Stimulated activated CD4-positive, alpha-beta T cell treated with anti-CD3 and anti-CD28 coated beads, Interleukin-1b, Interleukin-23, amount 100 ng/mL, for 4 hours (primary cell): ENCODE measurements at regions not wholly inside any gene's neighbourhood (a gene's known extent, or its start where the extent isn't known, plus 50 kb on each side); places are given as distances from the start of the nearest gene placed in this dataset.

ENCODE experiments used
- DNase-seq, 2 donors: peaks; one replicate each; pipeline ENCODE4 v3.0.0-alpha.2; 2020; ENCODE audit warnings: low read depth in 2 of 2

GRCh38 chr22:42217752-42218280 lies 52.6 kb downstream of the TCF20 start:
- no peak for DNase-seq

GRCh38 chr22:42217019-42217751 lies 53.3 kb downstream of the TCF20 start:
- no peak for DNase-seq

GRCh38 chr22:42214633-42215415 lies 55.6 kb downstream of the TCF20 start:
- DNase-seq = no peak

GRCh38 chr22:42208362-42208761 lies 62.1 kb downstream of the TCF20 start:
- no peak for DNase-seq

GRCh38 chr22:42207918-42208317 lies 62.5 kb downstream of the TCF20 start:
- no peak for DNase-seq

- no peak for DNase-seq
Observed at GRCh38 chr22:42203609-42204008, 66.8 kb downstream of the TCF20 start.

- DNase-seq = peak; percentile 36 to 37
Observed at GRCh38 chr22:42202669-42203068, 67.8 kb downstream of the TCF20 start.

GRCh38 chr22:42202048-42202447 lies 68.4 kb downstream of the TCF20 start:
- DNase-seq = no peak

- no peak for DNase-seq
Observed at GRCh38 chr22:42199025-42199424, 68.4 kb upstream of the CYP2D6 start.

GRCh38 chr22:42198226-42198625 lies 67.6 kb upstream of the CYP2D6 start:
- DNase-seq = no peak

- no peak for DNase-seq
Observed at GRCh38 chr22:42196454-42196853, 65.8 kb upstream of the CYP2D6 start.

GRCh38 chr22:42194953-42195352 lies 64.3 kb upstream of the CYP2D6 start:
- DNase-seq = no peak

- no peak for DNase-seq
Observed at GRCh38 chr22:42194104-42194851, 63.7 kb upstream of the CYP2D6 start.

- DNase-seq = no peak
Observed at GRCh38 chr22:42192547-42192946, 61.9 kb upstream of the CYP2D6 start.

- no peak for DNase-seq
Observed at GRCh38 chr22:42190274-42190673, 59.7 kb upstream of the CYP2D6 start.

GRCh38 chr22:42189761-42190160 lies 59.2 kb upstream of the CYP2D6 start:
- no peak for DNase-seq

GRCh38 chr22:42188808-42189447 lies 58.3 kb upstream of the CYP2D6 start:
- DNase-seq = no peak

- DNase-seq = no peak
Observed at GRCh38 chr22:42187646-42188045, 57.0 kb upstream of the CYP2D6 start.

- DNase-seq = no peak
Observed at GRCh38 chr22:42185915-42186439, 55.4 kb upstream of the CYP2D6 start.

GRCh38 chr22:42184852-42185251 lies 54.2 kb upstream of the CYP2D6 start:
- DNase-seq = no peak

GRCh38 chr22:42183461-42184059 lies 53.0 kb upstream of the CYP2D6 start:
- DNase-seq = peak in 1 of 2 donors; percentile 13
